ENCODE measurements at regions not wholly inside any gene's neighbourhood (a gene's known extent, or its start where the extent isn't known, plus 50 kb on each side); places are given as distances from the start of the nearest gene placed in this dataset.

GRCh38 chr16:5319799-5320198 is 222.2 kb upstream of the EEF2KMT start:
- TF ChIP-seq CTCF (IDR thresholded peaks at IDR 0.05): no peak
- TF ChIP-seq POLR2A (IDR thresholded peaks at IDR 0.05): no peak

Measured in uterus (tissue), 2 donors.